Activated B cell treated with CpG ODN at 0.5 μM for 24 hours (primary cell): ENCODE measurements at regions not wholly inside any gene's neighbourhood (a gene's known extent, or its start where the extent isn't known, plus 50 kb on each side); places are given as distances from the start of the nearest gene placed in this dataset.
"Not testable (repeated sequence)": the region's sequence is repeated elsewhere in the genome, so short reads cannot be mapped to it uniquely, and the experiment has no call there.

Experiments
- ATAC-seq: fragments of 200-7000 bp; cut with Tn5 transposase; one replicate; pipeline ENCODE4 v1.10.0; 2021; ENCODE audit warnings: low read depth, mild to moderate bottlenecking, moderate library complexity
- CTCF ChIA-PET: fragments of 350-600 bp; sonication (Branson Sonifier 250); formaldehyde crosslinking; loops from one replicate; lab custom pipeline; 2021; ENCODE audit warnings: antibody characterized with exemption; lab: Charles Lee
- POLR2A ChIA-PET: fragments of 350-600 bp; sonication (Branson Sonifier 250); formaldehyde crosslinking; loops from one replicate; lab custom pipeline; 2021; ENCODE audit warnings: antibody characterized with exemption; lab: Charles Lee
- DNase-seq: peaks from one replicate; pipeline ENCODE4 v3.0.0; 2022
- H3K27ac Mint-ChIP-seq: one replicate; pipeline ENCODE4 v1.8.0; 2020; ENCODE audit warnings: mixed read lengths
- H3K27me3 Mint-ChIP-seq: one replicate; pipeline ENCODE4 v1.8.0; 2021; ENCODE audit warnings: mixed read lengths
- H3K36me3 Mint-ChIP-seq: one replicate; pipeline ENCODE4 v1.8.0; 2021; ENCODE audit warnings: low read depth, mixed read lengths
- H3K4me1 Mint-ChIP-seq: one replicate; pipeline ENCODE4 v1.8.0; 2021; ENCODE audit warnings: mixed read lengths
- H3K4me3 Mint-ChIP-seq: one replicate; pipeline ENCODE4 v1.8.0; 2020; ENCODE audit warnings: mild to moderate bottlenecking, mixed read lengths
- H3K9me3 Mint-ChIP-seq: one replicate; pipeline ENCODE4 v1.8.0; 2020; ENCODE audit warnings: mixed read lengths
- intact Hi-C: fragments of 100-400 bp; cut with micrococcal nuclease; formaldehyde crosslinking; loops from one replicate; pipeline ENCODE4 v1.15.1; 2024
- TF ChIP-seq, protein P1 (sequence below): fragments of 200-600 bp; IDR thresholded peaks from one replicate; pipeline ENCODE4 v1.8.0; 2022; ENCODE audit warnings: antibody characterized with exemption, mild to moderate bottlenecking

DNA sequence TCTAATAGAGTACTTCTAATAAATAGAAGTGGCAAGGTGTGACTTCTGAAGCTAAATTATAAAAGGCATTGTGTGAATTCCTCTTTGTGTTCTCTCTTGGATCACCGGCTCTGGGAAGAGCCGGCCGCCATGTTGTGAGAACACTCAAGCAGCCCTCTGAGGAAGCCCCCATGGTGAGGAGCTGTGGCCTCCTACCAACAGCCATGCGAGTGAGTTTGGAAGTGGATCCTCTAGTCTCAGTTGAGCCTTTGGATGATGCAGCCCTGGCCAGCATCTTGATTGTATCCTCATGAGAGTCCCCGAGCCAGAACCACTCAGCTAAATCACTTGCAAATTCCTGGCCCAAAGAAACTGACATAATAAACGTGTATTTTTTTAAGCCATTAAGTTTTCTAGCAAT lies 94.5 kb upstream of the CARD11 start:
- intact Hi-C loops = loop anchor here (5.0 kb wide), 1 partner anchor 46 kb away; no protein-coding TSS in a partner anchor
- Mint-ChIP-seq H3K4me1 (no peaks in the 10 kb centered on the region), H3K36me3 (no peaks in the 10 kb centered on the region), H3K27me3 (peaks cover 3% of the 10 kb centered on the region), H3K4me3 (no peak overlapping the region), H3K9me3 (no peaks in the 10 kb centered on the region), H3K27ac (no peak overlapping the region)
- TF ChIP-seq, protein P1, sequence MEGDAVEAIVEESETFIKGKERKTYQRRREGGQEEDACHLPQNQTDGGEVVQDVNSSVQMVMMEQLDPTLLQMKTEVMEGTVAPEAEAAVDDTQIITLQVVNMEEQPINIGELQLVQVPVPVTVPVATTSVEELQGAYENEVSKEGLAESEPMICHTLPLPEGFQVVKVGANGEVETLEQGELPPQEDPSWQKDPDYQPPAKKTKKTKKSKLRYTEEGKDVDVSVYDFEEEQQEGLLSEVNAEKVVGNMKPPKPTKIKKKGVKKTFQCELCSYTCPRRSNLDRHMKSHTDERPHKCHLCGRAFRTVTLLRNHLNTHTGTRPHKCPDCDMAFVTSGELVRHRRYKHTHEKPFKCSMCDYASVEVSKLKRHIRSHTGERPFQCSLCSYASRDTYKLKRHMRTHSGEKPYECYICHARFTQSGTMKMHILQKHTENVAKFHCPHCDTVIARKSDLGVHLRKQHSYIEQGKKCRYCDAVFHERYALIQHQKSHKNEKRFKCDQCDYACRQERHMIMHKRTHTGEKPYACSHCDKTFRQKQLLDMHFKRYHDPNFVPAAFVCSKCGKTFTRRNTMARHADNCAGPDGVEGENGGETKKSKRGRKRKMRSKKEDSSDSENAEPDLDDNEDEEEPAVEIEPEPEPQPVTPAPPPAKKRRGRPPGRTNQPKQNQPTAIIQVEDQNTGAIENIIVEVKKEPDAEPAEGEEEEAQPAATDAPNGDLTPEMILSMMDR = no peak
- ATAC-seq = no peak
- DNase-seq = no peak
- ChIA-PET POLR2A (interaction anchor here (0.7 kb wide), 1 partner anchor 35 kb away, joined by 3 read pairs; no protein-coding TSS in a partner anchor), CTCF (no interaction called here)

DNA sequence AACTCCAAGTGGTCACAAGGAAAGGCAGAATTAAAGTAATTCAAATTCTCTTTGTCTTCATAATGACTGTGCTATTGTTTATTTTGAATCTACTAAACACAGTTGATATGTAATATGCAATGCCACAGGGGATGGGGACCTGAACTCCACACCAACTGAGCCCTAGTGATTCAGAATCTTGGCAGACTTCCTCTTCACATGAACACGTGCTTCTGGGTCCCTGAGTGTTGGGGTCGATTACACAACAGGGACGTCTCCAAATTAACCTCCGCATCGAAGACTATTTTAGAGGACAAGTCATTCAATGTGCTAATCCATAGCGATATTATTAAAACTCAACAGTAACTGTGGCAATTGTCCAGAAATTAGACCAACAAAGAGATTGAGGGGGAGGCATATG lies 95.3 kb upstream of the CARD11 start:
- intact Hi-C loops = loop anchor here (5.0 kb wide), 1 partner anchor 47 kb away; no protein-coding TSS in a partner anchor
- Mint-ChIP-seq H3K4me1 (peaks cover 4% of the 10 kb centered on the region), H3K27ac (no peak overlapping the region), H3K9me3 (no peaks in the 10 kb centered on the region), H3K4me3 (no peak overlapping the region), H3K27me3 (peaks cover 3% of the 10 kb centered on the region), H3K36me3 (no peaks in the 10 kb centered on the region)
- ChIA-PET POLR2A (no interaction called here), CTCF (no interaction called here)
- ATAC-seq (no peak), DNase-seq (no peak)
- TF ChIP-seq, protein P1 = no peak

DNA sequence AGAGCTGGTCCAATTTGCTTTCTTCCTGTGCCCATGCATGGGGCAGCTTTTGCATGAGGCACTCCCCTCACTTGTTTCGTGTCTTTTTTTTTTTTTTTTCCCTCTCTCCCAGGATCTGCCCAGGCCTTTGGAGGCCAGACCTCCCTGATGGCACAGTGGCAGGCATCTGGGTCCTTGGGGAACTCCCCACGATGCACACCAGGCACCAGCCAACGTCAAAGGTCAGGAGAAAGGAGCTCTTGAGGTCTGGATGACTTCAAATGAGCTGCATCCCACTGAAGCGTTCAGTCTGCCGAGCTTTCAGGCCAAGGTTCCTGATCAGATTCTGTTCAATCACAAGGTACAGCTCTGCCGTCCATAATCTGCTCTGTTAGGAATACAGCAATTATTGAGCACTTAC lies 97.2 kb upstream of the CARD11 start:
- intact Hi-C loops = no loop called here
- DNase-seq (no peak), ATAC-seq (no peak)
- peaks cover 3% of the 10 kb centered on the region for H3K27me3 Mint-ChIP-seq
- H3K9me3 Mint-ChIP-seq = no peaks in the 10 kb centered on the region
- ChIA-PET CTCF (no interaction called here), POLR2A (interaction anchor here (0.7 kb wide), 1 partner anchor 10 kb away, joined by 6 read pairs; no protein-coding TSS in a partner anchor)
- H3K36me3 Mint-ChIP-seq = no peaks in the 10 kb centered on the region
- H3K4me1 Mint-ChIP-seq = peaks cover 4% of the 10 kb centered on the region
- H3K27ac Mint-ChIP-seq = no peak overlapping the region
- no peak overlapping the region for H3K4me3 Mint-ChIP-seq
- TF ChIP-seq, protein P1 = no peak

DNA sequence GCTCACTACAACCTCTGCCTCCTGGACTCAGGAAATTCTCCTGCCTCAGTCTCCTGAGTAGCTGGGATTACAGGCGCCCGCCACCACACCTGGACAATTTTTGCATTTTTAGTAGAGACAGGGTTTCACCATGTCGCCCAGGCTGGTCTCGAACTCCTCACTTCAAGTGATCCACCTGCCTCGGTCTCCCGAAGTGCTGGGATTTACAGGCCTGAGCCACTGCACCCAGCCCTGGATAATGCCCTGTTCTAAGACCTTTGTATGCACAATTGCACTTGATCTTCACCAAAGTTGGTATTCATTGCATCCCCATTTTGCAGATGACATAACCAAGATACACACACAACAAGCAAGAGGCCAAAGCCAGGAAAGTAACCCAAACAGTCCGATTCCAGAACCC lies 97.7 kb upstream of the CARD11 start:
- ChIA-PET POLR2A (no interaction called here), CTCF (no interaction called here)
- intact Hi-C loops = no loop called here
- no peak for DNase-seq
- Mint-ChIP-seq H3K27me3 (peaks cover 3% of the 10 kb centered on the region), H3K4me3 (no peak overlapping the region), H3K9me3 (no peaks in the 10 kb centered on the region), H3K36me3 (no peaks in the 10 kb centered on the region), H3K27ac (no peak overlapping the region), H3K4me1 (peaks cover 4% of the 10 kb centered on the region)
- no peak for ATAC-seq
- TF ChIP-seq, protein P1 = no peak

DNA sequence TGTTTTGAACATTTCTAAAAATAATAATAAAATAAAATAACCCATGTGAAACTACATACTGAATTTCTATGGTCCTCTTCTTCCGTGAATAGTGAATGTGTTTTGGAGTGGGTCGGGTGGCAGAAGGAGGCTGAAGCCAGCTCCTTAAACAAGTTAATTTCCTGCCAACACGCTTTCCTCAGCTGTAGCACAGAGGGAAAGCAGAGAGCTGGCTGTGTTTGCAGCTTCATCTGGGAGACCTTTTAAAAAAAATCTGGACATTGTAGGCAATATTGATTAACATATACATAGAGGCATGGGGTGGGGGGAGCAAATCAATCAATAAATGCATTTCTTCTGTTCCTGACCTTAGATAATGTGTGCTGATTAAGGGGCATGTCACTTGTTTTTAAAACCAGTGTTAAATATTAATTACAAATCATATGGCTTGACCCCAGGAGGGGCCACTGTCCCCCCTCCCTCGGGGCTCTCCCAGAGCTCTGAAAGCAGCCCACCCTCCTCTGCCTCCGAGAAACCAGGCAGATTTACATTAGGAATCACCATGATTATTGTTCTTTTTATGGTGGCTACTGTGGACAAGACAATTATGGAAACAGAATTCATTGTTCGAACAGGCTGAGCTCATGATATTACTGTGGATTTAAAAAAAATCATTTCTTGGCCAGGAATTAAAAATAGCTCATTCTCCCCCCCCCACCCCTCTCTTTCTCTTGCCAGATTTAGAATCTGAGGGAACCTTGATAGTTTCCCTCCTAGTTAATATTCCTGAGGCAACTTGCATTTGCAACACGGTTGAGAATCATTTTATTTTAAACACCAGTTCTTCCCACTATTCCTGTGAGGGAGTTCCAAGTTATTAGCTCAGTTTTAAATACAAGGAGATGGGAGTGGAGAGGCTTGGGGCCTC lies 100.5 kb upstream of the CARD11 start:
- ChIA-PET CTCF (interaction anchor here (0.6 kb wide), 1 partner anchor 484 kb away, joined by 3 read pairs; no protein-coding TSS in a partner anchor), POLR2A (no interaction called here)
- H3K4me1 Mint-ChIP-seq = peaks cover 6% of the 10 kb centered on the region
- no peak overlapping the region for H3K27ac Mint-ChIP-seq
- no peaks in the 10 kb centered on the region for H3K9me3 Mint-ChIP-seq
- H3K4me3 Mint-ChIP-seq = no peak overlapping the region
- intact Hi-C loops = no loop called here
- ATAC-seq (no peak), DNase-seq (no peak)
- TF ChIP-seq, protein P1 = no peak
- no peaks in the 10 kb centered on the region for H3K27me3 Mint-ChIP-seq
- H3K36me3 Mint-ChIP-seq = no peaks in the 10 kb centered on the region

DNA sequence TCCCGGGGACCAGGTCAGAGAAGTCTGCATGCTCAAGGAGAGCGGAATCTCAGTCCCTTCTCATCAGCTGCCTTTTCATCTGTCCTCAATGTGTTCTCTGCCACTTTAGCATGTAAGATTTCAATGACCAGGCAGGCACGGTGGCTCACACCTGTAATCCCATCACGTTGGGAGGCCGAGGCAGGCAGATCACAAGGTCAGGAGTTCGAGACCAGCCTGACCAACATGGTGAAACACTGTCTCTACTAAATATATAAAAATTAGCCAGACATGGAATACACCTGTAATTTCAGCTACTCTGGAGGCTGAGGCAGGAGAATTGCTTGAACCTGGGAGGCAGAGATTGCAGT lies 101.1 kb upstream of the CARD11 start:
- H3K4me3 Mint-ChIP-seq, H3K36me3 Mint-ChIP-seq, H3K4me1 Mint-ChIP-seq, intact Hi-C loops, DNase-seq, H3K27me3 Mint-ChIP-seq, ATAC-seq, H3K27ac Mint-ChIP-seq, CTCF ChIA-PET, H3K9me3 Mint-ChIP-seq, POLR2A ChIA-PET: not testable (repeated sequence)
